Activated CD8-positive, alpha-beta T cell treated with anti-CD3 and anti-CD28 coated beads for 36 hours (primary cell): ENCODE measurements at regions not wholly inside any gene's neighbourhood (a gene's known extent, or its start where the extent isn't known, plus 50 kb on each side); places are given as distances from the start of the nearest gene placed in this dataset.

Experiments used
- ATAC-seq: fragments of 200-7000 bp; cut with Tn5 transposase; one replicate; pipeline ENCODE4 v1.10.0; 2021; ENCODE audit warnings: mild to moderate bottlenecking, moderate library complexity
- CTCF ChIA-PET: fragments of 350-600 bp; sonication (Branson Sonifier 250); formaldehyde crosslinking; loops from one replicate; lab custom pipeline; 2021; ENCODE audit warnings: antibody characterized with exemption; lab: Charles Lee
- POLR2A ChIA-PET: fragments of 350-600 bp; sonication (Branson Sonifier 250); formaldehyde crosslinking; loops from one replicate; lab custom pipeline; 2021; ENCODE audit warnings: antibody characterized with exemption; lab: Charles Lee
- DNase-seq: peaks from one replicate; pipeline ENCODE4 v3.0.0-alpha.2; 2020
- H3K27ac Mint-ChIP-seq: one replicate; pipeline ENCODE4 v1.8.0; 2021; ENCODE audit warnings: mild to moderate bottlenecking, mixed read lengths
- H3K27me3 Mint-ChIP-seq: one replicate; pipeline ENCODE4 v1.8.0; 2021; ENCODE audit warnings: mixed read lengths
- H3K36me3 Mint-ChIP-seq: one replicate; pipeline ENCODE4 v1.8.0; 2021; ENCODE audit warnings: low read depth, mixed read lengths
- H3K4me1 Mint-ChIP-seq: one replicate; pipeline ENCODE4 v1.8.0; 2021; ENCODE audit warnings: low read depth, mixed read lengths
- H3K4me3 Mint-ChIP-seq: one replicate; pipeline ENCODE4 v1.8.0; 2021; ENCODE audit warnings: mild to moderate bottlenecking, moderate library complexity, mixed read lengths
- H3K9me3 Mint-ChIP-seq: one replicate; pipeline ENCODE4 v1.8.0; 2021; ENCODE audit warnings: mixed read lengths
- CTCF ChIP-seq: fragments of 200-600 bp; IDR thresholded peaks from one replicate; pipeline ENCODE4 v1.8.0; 2022; ENCODE audit warnings: antibody characterized with exemption, mild to moderate bottlenecking
- intact Hi-C: fragments of 100-400 bp; cut with micrococcal nuclease; formaldehyde crosslinking; loops from one replicate; pipeline ENCODE4 v1.10.0; 2022

- Mint-ChIP-seq H3K27me3 (peaks cover 12% of the 10 kb centered on the region), H3K4me3 (no peak overlapping the region), H3K27ac (no peak overlapping the region), H3K36me3 (no peaks in the 10 kb centered on the region), H3K4me1 (no peaks in the 10 kb centered on the region), H3K9me3 (peaks cover 3% of the 10 kb centered on the region)
- ChIA-PET CTCF (no interaction called here), POLR2A (no interaction called here)
- intact Hi-C loops, result no loop called here
- no peak for TF ChIP-seq CTCF
- no peak for DNase-seq
- no peak for ATAC-seq
Observed at GRCh38 chr14:104343690-104344640, 205.6 kb downstream of the KIF26A start.

GRCh38 chr14:104344818-104345620 lies 206.6 kb downstream of the KIF26A start:
- Mint-ChIP-seq H3K9me3 (no peaks in the 10 kb centered on the region), H3K36me3 (no peaks in the 10 kb centered on the region), H3K27ac (no peak overlapping the region), H3K4me3 (no peak overlapping the region), H3K4me1 (no peaks in the 10 kb centered on the region), H3K27me3 (peaks cover 10% of the 10 kb centered on the region)
- no peak for ATAC-seq
- TF ChIP-seq CTCF, result no peak
- DNase-seq, result no peak
- ChIA-PET POLR2A (no interaction called here), CTCF (no interaction called here)
- intact Hi-C loops, result no loop called here

- no peak for DNase-seq
- Mint-ChIP-seq H3K27ac (no peak overlapping the region), H3K36me3 (no peaks in the 10 kb centered on the region), H3K9me3 (no peaks in the 10 kb centered on the region), H3K27me3 (peaks cover 7% of the 10 kb centered on the region), H3K4me1 (no peaks in the 10 kb centered on the region), H3K4me3 (no peak overlapping the region)
- ATAC-seq, result no peak
- intact Hi-C loops, result no loop called here
- no peak for TF ChIP-seq CTCF
- ChIA-PET CTCF (no interaction called here), POLR2A (no interaction called here)
Observed at GRCh38 chr14:104345621-104346462, 207.5 kb downstream of the KIF26A start.

GRCh38 chr14:104346608-104347007 lies 208.2 kb downstream of the KIF26A start:
- intact Hi-C loops, result no loop called here
- Mint-ChIP-seq H3K27ac (no peak overlapping the region), H3K27me3 (peaks cover 7% of the 10 kb centered on the region), H3K4me1 (no peaks in the 10 kb centered on the region), H3K36me3 (no peaks in the 10 kb centered on the region), H3K9me3 (no peaks in the 10 kb centered on the region), H3K4me3 (no peak overlapping the region)
- ChIA-PET POLR2A (no interaction called here), CTCF (no interaction called here)
- DNase-seq (no peak), ATAC-seq (no peak)
- TF ChIP-seq CTCF, result no peak
